GM13977 (cell line): ENCODE measurements at regions not wholly inside any gene's neighbourhood (a gene's known extent, or its start where the extent isn't known, plus 50 kb on each side); places are given as distances from the start of the nearest gene placed in this dataset.
A peak's percentile ranks its signal among the peaks of the same experiment; 100 is the strongest.

Experiments
- DNase-seq: peaks from one replicate; pipeline ENCODE4 v3.0.0; 2012; ENCODE audit warnings: low spot score
- in situ Hi-C: fragments of 300-500 bp; cut with MboI; formaldehyde crosslinking; loops from one replicate; pipeline ENCODE4 v1.12.0; 2022; ENCODE audit warnings: low sequenced_read_pairs, low pct_unique_long_range_greater_than_20kb, mixed read lengths, inconsistent platforms; ENCODE audit not compliant: unreplicated experiment
- TF ChIP-seq, protein P1 (sequence below): IDR thresholded peaks from 2 replicates; pipeline ENCODE4 v1.5.1; 2012; ENCODE audit warnings: mild to moderate bottlenecking, control low read depth; ENCODE audit not compliant: insufficient read depth; ENCODE audit errors: extremely low read depth, missing control alignments

DNA sequence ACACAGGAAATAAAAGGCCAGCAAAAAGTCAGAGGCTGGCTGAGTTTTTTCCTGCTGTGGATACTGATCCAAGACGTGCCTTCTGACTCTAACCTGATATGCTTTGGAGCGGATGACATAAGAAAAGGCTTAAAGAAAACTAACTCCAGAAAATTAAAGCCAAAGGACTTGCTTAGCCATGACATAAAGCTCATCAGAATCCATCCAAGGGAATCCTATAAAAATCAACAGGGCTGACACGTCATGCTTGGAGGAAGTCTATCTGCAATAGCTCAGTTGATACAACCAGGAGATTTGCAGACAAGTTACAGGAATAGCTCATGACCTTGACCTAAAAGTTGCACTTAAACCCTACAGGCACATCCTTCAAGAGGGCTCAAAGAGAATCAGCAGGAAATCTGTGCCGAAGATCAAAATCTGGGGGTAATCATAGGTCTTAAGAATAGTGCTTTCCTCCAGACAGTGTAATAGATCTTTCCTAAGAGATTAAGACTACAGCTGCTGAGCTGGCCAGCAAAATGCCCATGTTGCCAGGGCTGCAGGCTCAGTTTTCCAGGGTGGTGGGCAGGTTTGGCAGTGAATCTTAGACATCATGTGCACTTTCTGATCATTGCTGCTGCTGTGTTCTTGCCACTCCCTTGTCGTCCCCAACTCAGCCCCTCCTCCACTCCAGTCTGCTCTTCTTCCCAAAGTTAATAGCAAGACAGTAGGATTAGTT, 111.5 kb upstream of the SVIL start:
- in situ Hi-C loops, result no loop called here
- TF ChIP-seq, protein P1, sequence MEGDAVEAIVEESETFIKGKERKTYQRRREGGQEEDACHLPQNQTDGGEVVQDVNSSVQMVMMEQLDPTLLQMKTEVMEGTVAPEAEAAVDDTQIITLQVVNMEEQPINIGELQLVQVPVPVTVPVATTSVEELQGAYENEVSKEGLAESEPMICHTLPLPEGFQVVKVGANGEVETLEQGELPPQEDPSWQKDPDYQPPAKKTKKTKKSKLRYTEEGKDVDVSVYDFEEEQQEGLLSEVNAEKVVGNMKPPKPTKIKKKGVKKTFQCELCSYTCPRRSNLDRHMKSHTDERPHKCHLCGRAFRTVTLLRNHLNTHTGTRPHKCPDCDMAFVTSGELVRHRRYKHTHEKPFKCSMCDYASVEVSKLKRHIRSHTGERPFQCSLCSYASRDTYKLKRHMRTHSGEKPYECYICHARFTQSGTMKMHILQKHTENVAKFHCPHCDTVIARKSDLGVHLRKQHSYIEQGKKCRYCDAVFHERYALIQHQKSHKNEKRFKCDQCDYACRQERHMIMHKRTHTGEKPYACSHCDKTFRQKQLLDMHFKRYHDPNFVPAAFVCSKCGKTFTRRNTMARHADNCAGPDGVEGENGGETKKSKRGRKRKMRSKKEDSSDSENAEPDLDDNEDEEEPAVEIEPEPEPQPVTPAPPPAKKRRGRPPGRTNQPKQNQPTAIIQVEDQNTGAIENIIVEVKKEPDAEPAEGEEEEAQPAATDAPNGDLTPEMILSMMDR, result no peak
- no peak for DNase-seq

DNA sequence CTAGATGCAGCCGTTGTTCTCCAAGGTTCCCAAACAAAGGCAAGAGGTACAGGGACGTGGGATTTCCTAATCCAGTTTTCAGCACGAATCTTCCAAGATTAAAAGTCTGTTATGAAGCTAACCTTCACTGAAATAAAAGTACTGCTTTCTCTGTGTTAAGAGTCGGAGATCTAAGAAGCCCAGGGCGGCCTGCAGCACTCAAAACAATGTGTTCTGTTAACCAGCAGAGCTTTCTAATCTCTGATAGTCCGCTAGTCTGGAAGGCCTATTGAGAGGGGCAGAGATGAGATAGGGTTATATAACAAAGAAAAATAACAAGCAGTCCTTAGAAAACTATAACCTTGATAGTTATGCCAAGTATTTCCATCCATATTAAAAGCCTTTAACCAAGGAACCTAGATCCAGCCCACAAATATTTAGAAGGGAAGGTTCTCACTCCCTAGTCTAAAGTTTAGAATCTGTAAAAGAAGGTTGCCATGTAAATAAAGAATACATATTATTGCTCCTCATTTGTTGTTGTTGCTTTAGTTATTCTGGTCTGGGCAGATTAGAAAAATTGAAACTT, 106.3 kb upstream of the SVIL start:
- in situ Hi-C loops, result no loop called here
- TF ChIP-seq, protein P1, result no peak
- no peak for DNase-seq

DNA sequence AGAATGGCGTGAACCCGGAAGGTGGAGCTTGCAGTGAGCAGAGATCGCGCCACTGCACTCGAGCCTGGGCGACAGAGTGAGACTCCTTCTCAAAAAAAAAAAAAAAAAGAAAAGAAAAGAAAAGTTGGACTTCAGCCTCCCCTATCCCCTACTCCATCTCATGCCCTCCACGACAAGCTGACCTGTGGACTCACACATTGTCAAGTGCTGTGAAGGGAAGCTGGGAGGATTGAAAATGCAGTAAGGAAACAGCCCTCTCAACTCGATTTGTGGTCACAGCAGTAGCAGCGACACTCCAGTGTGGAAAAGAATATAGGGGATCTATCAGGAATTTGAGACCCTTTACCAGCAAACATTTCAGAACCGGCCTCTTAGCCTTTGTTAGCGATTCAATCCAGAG, 103.6 kb upstream of the SVIL start:
- in situ Hi-C loops, result no loop called here
- TF ChIP-seq, protein P1, result no peak
- no peak for DNase-seq

DNA sequence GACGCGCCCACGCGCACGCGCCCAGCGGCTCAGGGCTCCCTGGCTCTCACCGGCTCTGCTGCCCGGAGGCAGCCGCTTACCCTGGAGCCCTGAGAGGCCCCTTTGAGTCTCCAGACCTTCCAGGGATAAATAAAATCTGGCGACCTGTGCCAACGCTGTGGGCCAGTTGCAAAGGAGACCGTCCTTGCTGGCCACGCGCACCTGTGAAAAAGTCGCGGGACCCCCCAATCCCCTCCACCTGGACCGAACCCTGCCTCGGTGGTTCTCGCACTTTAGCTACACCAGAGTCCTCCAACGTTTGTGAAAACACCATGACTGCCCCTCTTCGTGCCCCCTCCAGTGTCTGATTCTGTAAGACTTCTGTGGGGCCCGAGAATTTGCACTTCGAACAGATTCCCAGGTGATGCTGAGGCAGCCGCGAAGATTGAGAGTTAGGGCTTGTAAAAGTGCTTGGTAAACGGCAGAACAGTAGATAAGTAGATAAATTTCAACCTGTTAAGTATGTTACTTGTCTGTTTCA, 102.4 kb upstream of the SVIL start:
- no peak for DNase-seq
- in situ Hi-C loops, result no loop called here
- TF ChIP-seq, protein P1, result no peak

DNA sequence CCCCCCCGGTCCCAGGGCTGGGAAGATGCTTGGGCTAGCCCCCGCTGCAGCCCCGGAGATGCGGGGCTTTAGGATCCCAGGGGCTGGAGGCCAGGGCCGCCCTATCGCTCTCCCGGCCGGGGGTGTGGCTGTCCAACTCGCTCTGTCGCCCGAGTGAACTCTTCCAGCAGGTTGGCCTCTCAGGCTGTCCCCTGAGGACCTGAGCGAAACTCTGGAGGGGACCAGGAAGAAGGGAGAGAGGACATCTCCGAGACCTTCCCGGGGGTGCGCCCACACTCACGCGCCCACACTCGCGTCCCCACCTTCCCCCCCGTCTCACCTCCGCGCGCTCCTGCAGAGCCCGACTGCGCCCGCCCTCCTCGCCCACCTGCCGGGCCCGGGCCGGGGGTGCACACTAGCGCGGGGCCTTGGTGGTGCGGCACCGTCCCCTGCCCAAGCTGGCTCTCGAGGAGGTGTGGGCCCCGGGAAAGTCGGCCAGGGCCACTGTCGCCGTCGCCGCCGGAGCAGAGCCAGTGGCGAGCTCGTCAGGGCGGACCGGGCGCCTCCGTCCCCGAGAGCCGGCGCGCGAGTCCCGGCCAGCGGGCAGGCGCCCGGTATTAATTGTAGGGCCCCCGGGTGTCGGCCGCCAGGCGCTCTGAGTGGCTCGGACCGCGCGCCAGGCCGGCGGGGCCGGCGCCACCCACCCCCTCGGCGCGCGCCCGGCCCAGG, 101.7 kb upstream of the SVIL start:
- TF ChIP-seq, protein P1, result no peak
- DNase-seq, result peak; percentile 49
- in situ Hi-C loops, result no loop called here

DNA sequence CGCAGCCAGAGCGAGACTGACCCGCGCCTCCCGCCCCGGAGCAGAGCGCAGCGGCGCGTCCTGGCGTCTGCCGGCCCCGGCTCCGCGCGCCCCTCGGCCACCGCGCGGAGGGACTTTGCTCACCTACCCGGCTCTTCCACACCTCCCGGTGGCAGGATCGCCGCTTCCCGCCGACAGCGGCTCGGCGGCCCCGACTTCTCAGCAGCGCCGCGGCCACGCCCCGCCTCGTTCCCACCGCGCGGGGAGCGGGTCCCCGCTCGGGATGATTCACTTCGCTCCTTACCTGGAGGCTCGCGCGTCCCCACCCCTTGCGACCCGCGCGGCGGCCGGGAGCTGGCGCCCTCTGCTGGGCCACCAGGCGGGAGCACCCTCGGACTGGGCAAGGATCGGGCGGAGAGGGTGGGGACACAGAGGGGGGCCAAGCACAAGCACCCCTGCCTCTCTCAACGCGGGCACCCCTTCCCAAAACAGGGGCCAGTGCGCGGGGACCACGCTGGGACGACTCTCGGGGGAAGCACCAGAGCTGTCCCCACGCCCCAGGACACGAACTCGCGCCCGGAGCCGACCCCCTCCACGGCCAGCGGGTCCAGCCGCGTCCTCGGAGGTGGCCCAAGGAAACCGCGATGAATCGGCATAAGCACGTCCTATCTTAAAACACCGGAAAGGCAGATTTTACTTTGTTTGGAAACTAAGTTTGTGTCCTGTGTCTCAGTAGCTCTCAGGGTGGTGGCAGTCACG, 101.0 kb upstream of the SVIL start:
- TF ChIP-seq, protein P1, result peak; percentile 88
- in situ Hi-C loops, result no loop called here
- DNase-seq, result peak; percentile 93
